OCI-M1 (cell line): ENCODE measurements at regions not wholly inside any gene's neighbourhood (a gene's known extent, or its start where the extent isn't known, plus 50 kb on each side); places are given as distances from the start of the nearest gene placed in this dataset.
A peak's percentile ranks its signal among the peaks of the same experiment; 100 is the strongest.
"Not testable (repeated sequence)": the region's sequence is repeated elsewhere in the genome, so short reads cannot be mapped to it uniquely, and the experiment has no call there.

Experiments
- DNase-seq: peaks from one replicate; lab custom pipeline; 2025; lab: John Stamatoyannopoulos, UW

DNA sequence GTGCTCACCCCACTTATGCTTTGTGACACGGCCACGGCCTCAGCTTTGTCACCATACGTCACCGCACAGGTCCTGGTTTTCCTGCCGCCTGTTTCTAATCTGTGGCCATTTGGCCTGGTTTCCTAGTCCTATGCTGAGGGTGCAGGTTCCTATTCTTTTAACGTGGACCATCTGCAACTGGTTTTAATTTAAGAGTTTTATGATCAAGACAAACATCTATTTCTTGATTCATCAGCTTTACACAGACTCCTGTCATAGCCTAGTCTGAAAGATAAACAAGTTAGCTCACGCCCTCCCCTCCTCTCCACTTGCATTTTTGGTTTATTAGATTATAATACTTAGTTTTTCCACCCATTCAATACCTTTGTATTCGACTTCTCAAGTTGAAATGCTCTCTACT lies 97.5 kb upstream of the RPS6KA2 start:
- no peak for DNase-seq

DNA sequence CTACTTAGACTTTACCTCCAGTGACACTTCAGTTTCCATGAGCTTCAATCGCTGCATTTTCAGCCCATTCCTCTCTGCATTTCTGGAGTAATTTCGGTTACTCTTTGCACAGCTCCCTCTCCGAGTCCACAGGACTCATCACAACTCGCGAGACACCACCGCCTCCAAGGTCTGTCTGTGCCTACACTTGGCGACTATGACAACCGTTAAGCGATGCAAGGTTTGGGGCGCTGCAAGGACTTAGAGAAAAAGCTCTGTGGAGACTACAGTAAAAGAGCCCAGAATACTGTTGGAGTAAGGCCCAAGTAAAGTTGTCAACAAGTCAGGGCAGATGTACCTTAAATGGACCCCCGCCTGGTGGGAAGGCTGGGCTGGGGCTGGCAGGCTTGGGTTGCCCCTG lies 95.7 kb upstream of the RPS6KA2 start:
- DNase-seq, result no peak

DNA sequence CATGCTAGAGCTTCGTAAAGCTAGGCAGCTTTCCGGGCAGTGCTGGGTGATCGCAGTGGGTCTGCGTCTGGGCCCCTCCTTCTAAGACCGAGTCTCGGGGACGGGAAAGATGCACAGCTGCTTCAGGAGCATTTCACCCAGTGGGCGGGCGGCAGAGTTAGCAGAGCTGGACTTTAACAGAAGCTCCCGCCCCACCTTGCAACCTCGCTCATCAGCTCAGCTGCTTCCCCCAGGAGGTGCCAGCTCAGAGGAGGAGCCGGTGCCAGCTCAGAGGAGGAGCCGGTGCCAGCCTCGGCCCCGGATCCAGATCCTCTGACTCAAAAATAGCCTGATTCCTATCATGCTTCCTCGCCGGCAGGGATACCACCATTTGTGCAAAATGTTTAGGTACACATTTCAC lies 94.5 kb upstream of the RPS6KA2 start:
- DNase-seq, result no peak

DNA sequence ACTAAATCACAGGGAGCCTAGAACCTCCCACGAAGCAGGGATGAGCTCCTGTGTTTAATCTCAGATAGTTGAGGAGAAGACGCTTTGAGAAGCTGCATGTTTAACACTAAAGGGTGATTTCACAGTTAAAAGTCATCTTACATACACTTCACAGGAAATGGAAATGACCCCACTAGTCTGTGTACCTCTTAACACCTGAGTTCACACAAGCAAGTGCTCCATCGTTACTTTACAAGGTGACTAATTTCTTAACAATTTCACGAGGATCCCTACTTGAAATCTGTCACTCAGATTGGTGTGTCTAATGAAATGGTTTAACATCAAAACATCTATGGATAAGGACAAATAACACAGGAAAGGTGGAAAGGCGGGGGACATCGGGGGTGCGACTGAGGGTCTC lies 93.8 kb upstream of the RPS6KA2 start:
- no peak for DNase-seq

DNA sequence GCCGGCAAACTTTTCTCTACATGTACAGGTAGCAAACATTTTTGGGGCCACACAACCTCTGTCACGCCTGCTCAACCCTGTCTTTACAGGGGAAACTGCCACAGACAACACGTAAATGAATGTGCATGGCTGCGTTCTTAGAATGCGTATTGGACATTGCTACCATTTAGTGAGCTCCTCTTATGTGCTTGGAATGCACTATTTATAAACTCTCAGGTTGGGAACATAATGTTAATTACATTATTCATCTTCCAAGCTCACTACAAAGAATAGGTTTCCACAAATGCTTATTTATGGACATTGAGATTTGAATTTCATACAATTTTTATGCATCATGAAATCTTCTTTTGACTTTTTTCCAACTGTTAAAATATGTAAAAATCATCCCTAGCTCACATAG lies 92.0 kb upstream of the RPS6KA2 start:
- no peak for DNase-seq

DNA sequence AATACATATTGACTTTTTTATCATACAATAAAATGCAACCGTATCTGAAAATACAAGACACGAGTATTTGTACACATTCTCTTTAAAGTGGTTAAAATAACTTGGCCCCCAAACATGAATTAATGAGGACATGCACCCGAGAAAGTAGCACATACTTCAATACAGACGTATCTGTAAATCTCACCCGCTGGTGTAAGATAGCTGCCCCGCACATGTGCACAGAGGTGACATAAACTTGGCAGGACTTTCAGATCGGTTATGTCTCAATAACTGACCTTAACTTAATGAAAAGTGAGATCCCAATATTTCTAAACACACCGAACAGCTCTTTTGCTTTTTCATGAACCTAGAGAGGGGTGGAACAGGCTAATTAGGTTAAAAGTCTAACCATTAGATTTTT lies 91.5 kb upstream of the RPS6KA2 start:
- DNase-seq, result no peak

DNA sequence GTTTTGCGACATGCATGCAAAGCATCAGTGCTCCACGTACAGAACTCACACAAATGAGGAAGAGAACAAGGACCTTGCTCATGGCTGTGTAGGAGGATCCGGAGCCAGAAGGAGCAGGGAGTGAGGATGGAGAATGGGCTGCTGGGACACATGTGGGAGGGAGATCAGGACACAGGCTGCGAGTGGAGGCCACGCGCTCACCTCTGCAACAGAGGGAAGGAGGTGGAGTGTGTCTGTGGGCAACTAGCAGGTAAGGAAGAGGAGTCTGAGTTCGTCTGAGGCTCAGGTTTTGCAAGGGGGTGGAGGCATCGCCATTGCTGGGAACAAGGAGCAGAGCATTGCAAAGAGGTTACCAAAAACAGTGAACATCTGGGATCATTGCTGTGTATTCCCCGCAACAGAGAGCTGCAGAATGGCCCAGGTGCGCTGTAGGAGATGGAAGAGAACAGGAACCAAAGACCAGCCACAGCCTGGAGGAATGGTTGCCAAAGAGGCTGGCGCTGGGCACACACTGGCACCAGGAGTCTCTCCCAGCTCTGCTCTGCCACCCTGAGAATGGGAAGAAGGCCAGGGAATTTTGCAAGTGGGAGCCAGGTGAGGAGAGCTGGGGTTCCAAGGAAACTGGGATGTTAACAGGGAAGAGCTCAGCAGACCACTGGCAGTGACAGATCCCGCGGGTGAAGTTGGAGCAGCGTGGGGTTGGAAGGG lies 90.0 kb upstream of the RPS6KA2 start:
- DNase-seq, result no peak

DNA sequence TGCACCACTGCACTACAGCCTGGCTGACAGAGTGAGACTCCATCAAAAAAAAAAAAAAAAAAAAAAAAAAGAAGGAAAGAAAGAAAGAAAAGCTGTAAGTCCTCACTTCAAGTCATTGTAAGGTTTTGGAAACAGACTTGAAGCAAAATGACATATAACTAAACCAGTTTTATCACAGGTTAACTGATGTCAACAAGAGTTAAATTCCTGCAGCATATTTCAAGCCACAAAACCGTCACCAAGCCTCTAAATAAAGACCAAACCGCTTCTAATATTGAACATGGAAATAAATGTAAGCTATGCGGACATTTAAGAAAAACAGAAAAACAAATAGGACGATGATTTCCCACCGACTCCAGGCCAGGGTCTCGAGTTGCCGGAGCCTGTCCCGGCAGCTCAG lies 88.9 kb upstream of the RPS6KA2 start:
- no peak for DNase-seq

DNA sequence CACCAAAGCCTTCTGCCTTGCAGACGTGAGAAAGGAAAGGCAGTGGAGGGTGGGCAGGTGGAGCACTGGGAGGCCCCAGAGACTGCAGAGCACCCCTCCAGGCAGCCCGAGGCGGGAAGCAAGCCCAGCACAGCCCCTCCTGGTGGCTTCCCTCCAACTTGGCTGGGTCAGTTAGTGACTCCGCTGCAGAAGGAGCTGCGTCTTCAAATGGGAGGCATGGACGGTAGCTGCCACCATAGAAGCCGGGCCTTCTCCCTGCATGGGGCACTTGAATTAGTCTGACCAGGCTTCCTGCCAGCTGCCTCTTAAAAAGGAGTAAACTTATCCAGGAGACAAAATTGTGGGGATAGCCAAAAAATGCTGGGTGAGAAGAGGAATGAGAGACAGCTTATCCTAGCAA lies 88.0 kb upstream of the RPS6KA2 start:
- no peak for DNase-seq

DNA sequence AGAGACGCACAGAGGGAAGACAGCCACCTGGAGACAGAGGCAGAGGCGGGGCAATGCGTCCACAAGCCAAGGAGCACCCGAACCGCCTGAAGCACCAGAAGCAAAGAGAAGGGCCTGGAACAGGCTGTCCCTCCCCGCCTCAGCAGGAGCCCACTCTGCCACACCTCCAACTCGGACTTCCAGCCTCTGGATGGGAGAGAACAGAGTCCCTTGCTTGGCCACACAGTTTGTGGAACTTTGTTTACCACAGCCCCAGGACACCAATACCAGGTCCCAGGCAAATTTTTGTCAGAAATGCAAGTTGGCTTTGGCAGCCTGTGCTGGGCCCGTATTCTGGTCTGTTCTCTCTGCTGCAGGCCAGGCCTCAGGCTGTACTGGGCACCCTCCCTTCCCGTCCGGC lies 87.5 kb upstream of the RPS6KA2 start:
- no peak for DNase-seq

DNA sequence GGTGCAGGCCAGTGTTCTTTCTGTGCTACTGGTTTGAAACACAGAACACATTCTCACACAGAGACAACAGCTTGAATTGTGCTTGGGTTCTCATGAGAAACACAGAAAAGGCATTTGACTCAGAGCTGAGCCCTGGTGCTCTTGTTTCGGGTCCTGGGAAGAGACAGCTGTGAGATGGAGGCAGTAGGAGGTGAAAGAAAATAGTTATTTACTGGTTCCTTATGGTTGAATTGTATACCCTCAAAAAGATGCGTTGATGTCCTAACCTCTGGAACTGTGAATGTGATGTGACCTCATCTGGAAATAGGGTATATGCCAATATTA lies 87.1 kb upstream of the RPS6KA2 start:
- DNase-seq, result no peak

DNA sequence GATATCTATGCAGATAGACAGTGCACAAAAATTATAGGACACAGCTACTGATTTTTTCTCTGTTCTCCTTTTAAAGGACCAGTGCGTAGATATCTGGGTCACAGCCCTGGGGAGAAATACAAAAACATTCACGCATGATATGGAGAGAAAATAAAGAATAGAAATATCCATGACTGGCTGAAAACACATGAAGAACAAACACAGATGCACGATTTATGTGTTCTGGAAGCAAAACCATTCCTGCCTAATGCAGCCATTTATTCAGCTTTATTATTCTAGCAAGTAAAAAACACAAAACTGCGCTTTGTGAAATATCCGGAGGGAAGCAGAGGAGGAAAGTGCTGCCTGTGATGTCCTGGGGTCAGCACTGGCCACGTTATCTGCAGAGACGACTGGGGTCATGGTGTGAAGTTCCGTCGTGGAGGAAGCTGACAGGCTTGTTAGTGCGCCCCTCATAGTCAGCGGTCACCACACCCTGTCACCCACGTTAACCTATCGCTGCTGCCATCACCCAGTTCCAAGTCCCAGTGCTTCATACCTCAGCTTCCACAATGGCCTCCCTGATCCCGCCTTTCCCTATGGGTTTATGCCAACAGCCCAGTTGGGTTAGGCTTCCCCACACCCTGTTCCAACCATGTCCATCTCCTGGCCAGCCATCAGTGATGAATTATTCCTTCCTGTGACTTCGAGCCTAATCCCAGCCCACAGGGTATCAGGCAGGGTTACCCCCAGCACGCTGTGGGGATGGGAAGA lies 86.6 kb upstream of the RPS6KA2 start:
- DNase-seq, result no peak

DNA sequence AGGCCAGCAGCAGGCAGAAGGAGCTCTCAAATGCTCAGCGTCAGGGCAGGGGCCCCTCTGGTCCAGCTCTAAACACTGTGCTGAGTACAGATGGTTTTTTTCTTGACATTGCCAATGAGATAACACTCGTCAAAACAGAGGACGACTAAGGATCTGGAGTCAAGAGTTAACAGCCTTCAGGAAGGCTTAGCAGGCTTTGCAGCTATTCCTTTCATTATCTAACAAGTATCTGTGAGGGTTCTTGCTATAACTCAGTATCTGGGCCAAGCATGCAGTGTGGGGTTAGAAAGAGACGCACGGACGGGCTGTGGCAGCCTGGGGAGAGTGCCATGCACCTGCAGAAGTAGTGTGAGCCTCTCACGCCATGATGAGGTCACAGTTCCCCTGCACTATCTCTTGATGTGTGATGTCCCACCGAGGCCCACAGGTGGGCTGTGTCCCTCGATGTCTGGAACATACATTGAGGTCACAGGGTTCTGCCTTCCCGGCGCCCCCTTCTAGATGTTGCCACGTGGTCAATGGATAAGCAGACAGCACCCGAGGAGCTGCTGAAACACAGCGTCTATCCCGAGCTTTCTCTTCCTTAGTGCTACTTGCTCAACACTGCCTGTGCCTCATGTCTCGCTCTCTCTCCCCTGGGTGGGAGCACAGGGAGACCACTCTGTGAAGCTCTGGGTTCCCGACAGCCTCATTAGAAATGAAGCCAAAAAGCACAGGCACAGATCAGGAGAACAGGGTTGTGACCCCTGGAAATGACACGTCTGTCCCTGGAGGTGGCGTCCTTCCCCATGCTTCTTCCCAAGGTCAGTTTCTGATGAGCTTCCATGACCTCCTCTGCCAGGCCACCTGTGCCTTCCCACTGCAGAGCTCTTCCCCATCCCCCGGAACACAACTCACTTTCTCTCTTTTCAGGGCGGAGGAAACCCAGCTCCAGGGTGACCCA lies 85.5 kb upstream of the RPS6KA2 start:
- DNase-seq, result no peak

DNA sequence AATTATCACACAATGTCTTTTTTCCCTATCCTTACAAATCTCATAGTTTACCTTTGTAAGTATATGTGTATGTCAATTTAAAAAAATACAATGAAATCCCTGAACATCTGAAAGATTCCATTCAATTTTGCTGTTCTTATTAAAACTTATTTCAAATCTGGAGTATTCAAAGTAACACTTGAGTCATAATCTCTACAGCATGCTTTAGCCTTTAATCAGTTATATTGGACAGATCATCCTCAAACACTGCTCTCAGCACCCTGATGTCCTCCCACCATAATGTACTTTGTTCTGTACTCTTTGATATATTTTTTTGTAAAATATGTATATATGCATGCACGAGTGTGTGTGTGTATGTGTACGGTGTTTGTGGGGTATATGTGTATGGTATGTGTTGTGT lies 83.0 kb upstream of the RPS6KA2 start:
- DNase-seq, result no peak

DNA sequence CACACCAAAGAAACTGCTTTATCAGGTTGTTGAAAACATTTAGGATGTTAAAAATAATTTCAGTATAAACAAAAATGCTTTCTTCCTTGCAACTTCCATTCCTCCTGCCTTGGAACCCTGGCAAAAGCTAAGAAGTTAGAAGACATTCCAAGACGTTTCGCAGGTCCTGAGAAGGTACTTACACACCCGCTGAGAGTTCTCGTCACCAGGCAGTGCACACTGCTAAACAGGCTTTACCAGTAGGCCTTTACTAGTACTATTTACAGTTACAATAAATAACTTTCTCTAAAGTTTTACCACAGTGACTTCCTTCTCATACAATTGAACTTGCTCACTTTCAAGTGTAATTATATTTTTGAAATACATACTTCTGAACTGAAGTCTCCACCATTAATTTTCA lies 81.4 kb upstream of the RPS6KA2 start:
- no peak for DNase-seq

DNA sequence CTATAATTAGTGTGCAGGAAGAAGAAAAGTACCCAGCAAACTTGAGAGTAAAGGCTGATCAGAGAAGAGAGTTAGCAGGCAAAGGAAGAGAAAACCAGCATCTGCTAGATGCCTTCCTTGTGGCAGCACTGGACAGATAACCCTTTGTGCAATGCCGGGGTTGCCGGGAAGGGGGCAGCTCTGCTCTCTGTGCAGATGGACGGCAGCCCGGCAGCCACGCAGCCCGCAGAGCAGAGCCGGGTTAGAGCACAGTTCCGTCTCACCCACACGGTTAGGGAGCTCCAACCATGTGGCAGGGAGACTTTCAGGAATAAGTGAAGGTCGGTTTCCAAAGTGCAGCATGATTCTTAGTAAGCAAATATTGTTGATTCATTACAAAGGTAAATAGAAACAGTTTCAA lies 80.0 kb upstream of the RPS6KA2 start:
- DNase-seq, result peak; percentile 72

DNA sequence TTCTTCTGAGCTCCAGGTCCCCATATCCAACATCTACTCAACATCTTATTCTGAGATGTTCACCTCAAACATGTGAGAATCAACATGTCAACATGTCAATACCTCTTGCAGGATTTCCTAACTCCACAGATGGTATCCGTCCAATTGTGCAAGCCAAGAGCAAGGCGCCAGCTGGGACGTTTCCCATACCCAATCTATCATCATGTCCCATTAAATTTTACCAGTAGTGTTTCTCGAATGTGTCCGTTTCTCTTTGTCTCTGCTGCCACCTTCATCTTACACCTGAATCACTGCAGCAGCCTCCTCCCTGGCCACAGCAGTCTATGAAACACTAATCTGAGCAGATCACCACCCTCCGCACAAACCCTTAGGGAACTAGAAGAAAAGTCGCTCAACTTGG lies 78.0 kb upstream of the RPS6KA2 start:
- DNase-seq, result no peak

DNA sequence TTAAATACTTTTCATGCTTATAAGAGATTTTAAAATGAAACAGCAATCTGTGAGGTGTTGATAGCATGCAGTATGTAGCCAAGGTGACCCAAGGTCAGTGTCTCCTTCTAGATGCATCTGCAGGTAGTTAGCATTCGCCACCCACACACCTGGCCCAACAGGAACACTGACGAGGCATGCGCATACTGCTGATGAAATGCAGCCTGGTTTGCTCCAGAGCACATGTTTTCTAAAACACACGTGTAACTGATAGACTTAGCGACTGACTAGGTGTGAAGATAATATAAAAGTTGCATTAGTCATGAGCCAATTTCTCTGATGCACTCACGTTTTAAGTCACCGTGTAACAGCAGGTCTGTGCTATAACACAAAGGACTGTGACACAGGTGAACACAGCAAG lies 77.1 kb upstream of the RPS6KA2 start:
- DNase-seq, result no peak

DNA sequence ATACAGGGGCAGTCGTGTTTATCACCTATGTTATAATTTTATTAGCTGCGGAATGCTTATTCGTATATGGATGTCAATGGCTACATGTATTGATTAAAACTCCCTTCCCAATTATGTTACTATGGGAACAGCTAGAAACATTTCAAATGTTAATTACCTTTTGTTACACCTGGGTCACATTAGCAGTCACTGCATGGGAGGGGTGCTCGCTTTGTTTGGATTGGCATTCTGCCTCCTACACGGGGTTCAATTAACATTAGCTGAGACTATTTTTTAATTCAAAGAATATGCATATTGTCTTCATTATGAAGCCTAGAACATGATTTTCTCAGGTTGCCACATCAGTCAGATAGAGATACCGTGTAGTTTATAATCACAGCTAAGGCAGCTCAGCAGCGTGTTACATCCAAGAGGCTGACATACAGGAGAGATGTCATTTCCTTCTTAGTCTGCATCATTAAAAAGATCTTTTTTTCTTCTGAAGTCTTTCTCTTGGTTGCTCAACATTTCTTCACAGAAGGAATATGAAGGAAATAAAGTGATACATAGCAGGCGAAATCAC lies 76.2 kb upstream of the RPS6KA2 start:
- no peak for DNase-seq

DNA sequence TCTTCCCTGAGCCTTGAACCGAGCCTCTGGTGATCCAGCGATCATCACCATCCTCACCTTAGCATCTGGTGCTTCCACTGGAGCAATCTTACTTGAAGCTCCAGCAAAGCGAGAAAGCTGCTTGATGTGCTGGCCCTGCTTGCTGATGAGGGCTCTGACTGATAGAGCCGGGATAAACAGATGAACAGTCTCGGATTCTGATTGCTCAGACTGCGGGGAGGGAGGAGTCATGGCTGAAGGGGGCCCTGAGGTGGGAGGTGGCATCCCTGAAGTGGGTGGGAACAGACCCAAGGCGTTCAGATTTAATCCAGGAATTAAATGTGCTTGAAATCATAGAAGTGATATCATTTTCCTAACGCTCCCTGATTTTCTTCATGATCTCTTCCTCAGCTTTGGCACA lies 74.4 kb upstream of the RPS6KA2 start:
- not testable (repeated sequence) for DNase-seq

DNA sequence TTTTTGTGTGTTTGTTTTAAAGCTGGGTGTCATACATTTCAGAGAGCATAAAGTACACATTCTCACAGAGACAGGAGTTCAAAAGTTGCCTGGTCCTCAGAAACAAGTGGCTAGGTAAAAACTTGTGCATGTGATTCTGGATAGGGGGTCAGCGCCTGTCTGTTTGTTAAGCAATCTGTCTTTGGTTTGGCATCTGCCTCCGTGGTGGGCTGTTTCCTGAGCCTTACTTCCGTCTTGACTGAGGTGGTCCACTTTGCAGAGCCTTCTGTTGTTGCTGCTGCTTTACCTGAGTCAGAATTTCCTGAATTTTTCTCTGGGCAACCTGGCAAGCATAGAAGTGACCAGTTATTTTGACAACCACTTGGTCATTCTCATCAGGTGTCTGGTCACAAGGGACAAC lies 73.8 kb upstream of the RPS6KA2 start:
- not testable (repeated sequence) for DNase-seq

DNA sequence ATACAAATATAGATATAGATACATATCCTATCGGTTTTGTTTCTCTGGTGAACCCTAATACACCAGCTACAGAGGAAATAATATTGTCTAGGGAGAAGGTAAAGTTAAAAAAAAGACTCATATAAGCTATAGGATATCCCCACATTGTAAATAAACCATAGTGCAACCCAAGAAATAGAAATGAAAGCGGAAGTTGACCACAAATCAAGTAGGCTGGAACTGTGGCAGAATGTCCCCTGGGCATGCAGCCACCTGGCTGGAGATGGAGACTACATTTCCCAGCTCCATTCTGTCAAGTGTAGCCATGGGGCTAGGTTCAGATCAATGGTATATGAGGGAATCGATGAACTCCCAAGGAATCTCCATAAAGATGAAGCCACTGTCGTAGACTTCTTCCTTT lies 70.1 kb upstream of the RPS6KA2 start:
- DNase-seq, result no peak

DNA sequence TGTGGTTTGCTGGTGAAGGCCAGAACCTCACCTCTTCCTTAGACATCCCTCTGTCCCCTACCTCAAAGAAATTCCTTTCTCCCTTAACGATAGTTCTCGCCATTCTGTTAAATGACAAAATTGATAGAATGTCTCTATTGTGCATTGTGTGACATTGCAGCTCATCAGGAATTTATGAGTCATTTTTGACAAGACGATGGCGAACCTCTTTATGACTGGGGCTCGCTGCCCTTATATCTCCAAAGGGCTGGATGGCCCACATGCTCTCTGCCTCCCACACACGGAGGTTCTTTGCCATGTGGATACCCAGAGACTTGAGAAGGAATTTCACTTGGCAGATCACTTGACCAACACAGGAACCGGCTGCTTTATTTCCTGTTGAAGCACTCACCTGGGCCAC lies 66.8 kb upstream of the RPS6KA2 start:
- no peak for DNase-seq
